ENCODE measurements at regions not wholly inside any gene's neighbourhood (a gene's known extent, or its start where the extent isn't known, plus 50 kb on each side); places are given as distances from the start of the nearest gene placed in this dataset.

DNA sequence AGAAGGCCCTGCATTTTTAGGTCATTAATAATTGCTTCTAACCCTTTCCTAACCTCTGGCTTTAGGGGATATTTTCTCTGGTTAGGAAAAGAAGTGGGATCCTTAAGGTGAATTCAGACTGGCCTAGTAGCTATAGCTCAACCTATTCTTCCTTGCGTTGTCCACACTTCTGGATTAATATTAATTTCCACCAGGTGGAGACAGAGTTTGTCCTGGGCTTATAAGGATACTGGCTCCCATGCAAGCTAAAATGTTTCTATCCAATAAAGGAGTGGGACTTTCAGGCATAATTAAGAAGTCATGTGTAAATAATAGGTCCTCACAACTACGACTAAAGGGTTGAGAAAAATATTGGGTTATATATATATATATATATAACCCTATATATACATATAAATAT, 860.0 kb upstream of the POU3F4 start:
- CTCF ChIA-PET: interaction anchor here (1.0 kb wide), 1 partner anchor 38 kb away, joined by 4 read pairs; no protein-coding TSS in a partner anchor
- no peak overlapping the region for H3K4me3 ChIP-seq (ENCODE audit: low read depth, low read length)
- POLR2A ChIA-PET: no interaction called here
- TF ChIP-seq, protein P1, sequence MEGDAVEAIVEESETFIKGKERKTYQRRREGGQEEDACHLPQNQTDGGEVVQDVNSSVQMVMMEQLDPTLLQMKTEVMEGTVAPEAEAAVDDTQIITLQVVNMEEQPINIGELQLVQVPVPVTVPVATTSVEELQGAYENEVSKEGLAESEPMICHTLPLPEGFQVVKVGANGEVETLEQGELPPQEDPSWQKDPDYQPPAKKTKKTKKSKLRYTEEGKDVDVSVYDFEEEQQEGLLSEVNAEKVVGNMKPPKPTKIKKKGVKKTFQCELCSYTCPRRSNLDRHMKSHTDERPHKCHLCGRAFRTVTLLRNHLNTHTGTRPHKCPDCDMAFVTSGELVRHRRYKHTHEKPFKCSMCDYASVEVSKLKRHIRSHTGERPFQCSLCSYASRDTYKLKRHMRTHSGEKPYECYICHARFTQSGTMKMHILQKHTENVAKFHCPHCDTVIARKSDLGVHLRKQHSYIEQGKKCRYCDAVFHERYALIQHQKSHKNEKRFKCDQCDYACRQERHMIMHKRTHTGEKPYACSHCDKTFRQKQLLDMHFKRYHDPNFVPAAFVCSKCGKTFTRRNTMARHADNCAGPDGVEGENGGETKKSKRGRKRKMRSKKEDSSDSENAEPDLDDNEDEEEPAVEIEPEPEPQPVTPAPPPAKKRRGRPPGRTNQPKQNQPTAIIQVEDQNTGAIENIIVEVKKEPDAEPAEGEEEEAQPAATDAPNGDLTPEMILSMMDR (IDR thresholded peaks at IDR 0.05; ENCODE audit: insufficient read depth, low read depth, low read length): no peak
- no peak for DNase-seq (ENCODE audit: low read depth)
- no peaks in the 10 kb centered on the region for H3K27me3 ChIP-seq (ENCODE audit: control insufficient read depth, insufficient read depth, low read length)
- H3K36me3 ChIP-seq (ENCODE audit: control insufficient read depth, insufficient read depth, low read length): no peaks in the 10 kb centered on the region

DNA sequence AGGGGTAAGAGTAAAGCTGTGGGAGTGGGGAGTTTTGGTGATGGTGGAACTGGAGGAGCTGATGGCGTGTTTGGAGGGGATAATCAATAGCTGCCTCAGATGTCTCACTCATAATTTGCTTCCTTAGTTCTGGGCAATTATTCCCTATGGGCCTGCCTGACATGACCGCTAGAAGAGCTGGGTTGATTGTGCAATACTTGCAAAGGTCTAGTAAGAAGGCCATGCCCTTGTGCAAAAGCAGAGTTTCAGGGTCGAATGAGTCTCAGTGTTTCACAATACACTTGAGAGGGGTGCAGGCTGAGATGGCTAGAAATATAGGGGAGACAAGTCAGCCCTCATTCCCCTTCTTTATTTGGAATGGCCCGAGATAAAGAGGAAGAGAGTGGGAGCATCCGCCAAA, 858.4 kb upstream of the POU3F4 start:
- Histone ChIP-seq H3K36me3 (ENCODE audit: control insufficient read depth, insufficient read depth, low read length) (no peaks in the 10 kb centered on the region), H3K27me3 (ENCODE audit: control insufficient read depth, insufficient read depth, low read length) (no peaks in the 10 kb centered on the region), H3K4me3 (ENCODE audit: low read depth, low read length) (no peak overlapping the region)
- TF ChIP-seq, protein P1 (IDR thresholded peaks at IDR 0.05; ENCODE audit: insufficient read depth, low read depth, low read length): no peak
- ChIA-PET POLR2A (no interaction called here), CTCF (no interaction called here)
- DNase-seq (ENCODE audit: low read depth): no peak

DNA sequence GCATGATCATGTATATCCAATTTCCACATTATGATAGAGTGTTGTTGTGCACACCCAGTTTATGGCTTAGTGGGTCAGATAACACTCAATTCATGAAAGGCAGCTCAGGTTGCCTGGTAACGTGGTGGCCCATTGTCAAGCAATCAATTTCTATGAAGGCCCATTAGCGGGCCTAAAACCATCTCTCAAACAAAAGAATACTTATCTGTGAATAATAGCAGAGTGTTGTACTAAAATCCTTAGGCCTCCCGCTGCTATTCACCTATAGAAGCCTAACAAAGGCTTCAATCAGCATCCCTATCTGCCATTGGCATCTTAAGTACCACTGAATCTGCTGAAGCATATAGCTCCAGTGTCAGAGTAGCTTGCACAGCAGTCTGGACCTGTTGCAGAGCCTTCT, 849.6 kb upstream of the POU3F4 start:
- Histone ChIP-seq H3K27me3 (ENCODE audit: control insufficient read depth, insufficient read depth, low read length) (no peaks in the 10 kb centered on the region), H3K4me3 (ENCODE audit: low read depth, low read length) (no peak overlapping the region), H3K36me3 (ENCODE audit: control insufficient read depth, insufficient read depth, low read length) (no peaks in the 10 kb centered on the region)
- ChIA-PET POLR2A (no interaction called here), CTCF (no interaction called here)
- TF ChIP-seq, protein P1 (IDR thresholded peaks at IDR 0.05; ENCODE audit: insufficient read depth, low read depth, low read length): no peak
- DNase-seq (ENCODE audit: low read depth): no peak

DNA sequence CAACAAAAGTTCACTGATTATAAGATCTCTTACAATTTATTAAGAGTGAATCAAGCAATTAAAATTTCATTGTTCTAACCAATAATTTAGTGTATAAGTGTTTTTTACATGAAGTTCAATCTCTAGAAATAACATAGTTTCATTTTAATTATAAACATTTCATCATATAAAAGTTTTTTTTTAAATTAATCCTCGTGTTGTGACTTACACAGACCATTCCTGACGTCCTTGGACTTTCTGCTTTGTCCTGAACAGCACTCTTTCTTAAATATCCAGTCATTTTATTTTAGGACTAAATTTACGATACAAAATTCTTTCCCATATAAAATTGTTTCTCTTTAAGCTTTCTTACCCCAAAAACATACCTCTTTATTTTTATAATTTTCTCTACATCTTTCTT, 841.7 kb upstream of the POU3F4 start:
- Histone ChIP-seq H3K4me3 (ENCODE audit: low read depth, low read length) (no peak overlapping the region), H3K27me3 (ENCODE audit: control insufficient read depth, insufficient read depth, low read length) (no peaks in the 10 kb centered on the region), H3K36me3 (ENCODE audit: control insufficient read depth, insufficient read depth, low read length) (no peaks in the 10 kb centered on the region)
- TF ChIP-seq, protein P1 (IDR thresholded peaks at IDR 0.05; ENCODE audit: insufficient read depth, low read depth, low read length): no peak
- ChIA-PET CTCF (no interaction called here), POLR2A (no interaction called here)
- no peak for DNase-seq (ENCODE audit: low read depth)

DNA sequence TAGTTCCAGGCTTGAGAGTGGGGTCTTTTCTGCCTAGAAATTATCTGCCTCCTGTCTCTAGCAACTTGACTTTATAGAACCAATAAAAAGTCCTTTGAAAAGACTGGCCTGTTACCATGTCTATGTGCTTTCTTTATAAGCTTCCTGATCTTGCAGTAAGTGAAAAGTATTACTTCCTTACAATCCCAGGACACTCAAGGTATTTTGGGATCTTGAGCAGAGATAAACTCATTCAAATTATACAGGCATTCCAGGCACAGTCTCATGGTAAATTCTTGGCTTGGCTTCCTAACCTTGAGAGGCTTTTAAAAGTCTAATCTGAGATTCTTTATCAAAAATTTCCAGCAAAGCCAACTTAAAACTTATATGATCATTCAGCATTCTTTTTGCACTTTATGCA, 833.0 kb upstream of the POU3F4 start:
- TF ChIP-seq, protein P1 (IDR thresholded peaks at IDR 0.05; ENCODE audit: insufficient read depth, low read depth, low read length): no peak
- Histone ChIP-seq H3K27me3 (ENCODE audit: control insufficient read depth, insufficient read depth, low read length) (no peaks in the 10 kb centered on the region), H3K36me3 (ENCODE audit: control insufficient read depth, insufficient read depth, low read length) (no peaks in the 10 kb centered on the region), H3K4me3 (ENCODE audit: low read depth, low read length) (no peak overlapping the region)
- ChIA-PET CTCF (no interaction called here), POLR2A (no interaction called here)
- no peak for DNase-seq (ENCODE audit: low read depth)

Measured in BJ (cell line).